ENCODE measurements at regions not wholly inside any gene's neighbourhood (a gene's known extent, or its start where the extent isn't known, plus 50 kb on each side); places are given as distances from the start of the nearest gene placed in this dataset.

DNA sequence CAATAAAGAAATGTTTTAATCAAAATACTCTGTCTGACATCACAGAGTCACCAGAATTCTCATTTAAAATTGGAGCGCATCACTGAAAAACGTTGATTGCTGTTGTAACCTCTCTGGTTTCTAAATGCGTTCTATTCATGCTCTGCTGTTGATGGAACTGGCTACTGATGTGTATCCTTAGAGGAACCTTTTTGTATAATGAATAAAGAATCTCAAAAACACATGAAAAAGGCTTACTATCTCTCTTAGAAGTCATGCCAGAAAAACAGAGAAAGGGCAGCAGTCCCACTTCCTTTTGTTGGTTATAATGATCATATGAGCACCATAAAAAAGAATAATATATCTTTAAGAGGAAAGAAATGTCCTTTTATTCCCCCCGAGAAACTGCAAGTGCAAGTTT lies 615.5 kb downstream of the TLE1 start:
- Histone ChIP-seq H3K27ac (ENCODE audit: extremely low read depth, low read depth, low read length) (no peak overlapping the region), H3K4me3 (no peak overlapping the region), H4K20me1 (replicated peaks; ENCODE audit: control insufficient read depth, insufficient read depth, low read length) (no peaks in the 10 kb centered on the region), H3K9me3 (replicated peaks; ENCODE audit: control insufficient read depth, insufficient read depth, low read depth, low read length) (no peaks in the 10 kb centered on the region), H3K79me2 (ENCODE audit: control insufficient read depth, insufficient read depth, low read length) (no peaks in the 10 kb centered on the region), H3K4me1 (replicated peaks in 1 of 2; ENCODE audit: control insufficient read depth in 2 of 2, insufficient read depth in 2 of 2, low read length in 2 of 2) (no peaks in the 10 kb centered on the region), H3K9me1 (ENCODE audit: control insufficient read depth, insufficient read depth, low read length) (no peaks in the 10 kb centered on the region), H3K9ac (ENCODE audit: insufficient read depth in 1 of 2, low read depth in 2 of 2, low read length in 2 of 2) (no peak overlapping the region), H3K4me2 (ENCODE audit: insufficient read depth, low read length) (no peak overlapping the region), H3K36me3 (ENCODE audit: control insufficient read depth, insufficient read depth, low read length) (no peaks in the 10 kb centered on the region), H3K27me3 (ENCODE audit: control insufficient read depth in 2 of 2, insufficient read depth in 2 of 2, low read length in 2 of 2) (no peaks in the 10 kb centered on the region), H2AFZ (ENCODE audit: low read depth, low read length) (no peak overlapping the region)
- ATAC-seq, result no peak
- POLR2A ChIA-PET, result no interaction called here
- in situ Hi-C loops (cut with MboI), result no loop called here
- TF ChIP-seq TAF9B (IDR thresholded peaks at IDR 0.05; ENCODE audit: partially characterized antibody) (no peak), DMBX1 (CRISPR knock-in tag; IDR thresholded peaks at IDR 0.05; ENCODE audit: borderline replicate concordance) (no peak), GTF2A2 (tag; IDR thresholded peaks at IDR 0.05) (no peak), MTF1 (CRISPR knock-in tag; IDR thresholded peaks at IDR 0.05; ENCODE audit: borderline replicate concordance) (no peak), U2AF1 (optimal IDR thresholded peaks at IDR 0.05; ENCODE audit: low read depth, low read length) (no peak), IFI16 (CRISPR knock-in tag; IDR thresholded peaks at IDR 0.05) (no peak), BCL6 (CRISPR knock-in tag; IDR thresholded peaks at IDR 0.05) (no peak), SRSF1 (IDR thresholded peaks at IDR 0.05; ENCODE audit: low read depth, low read length) (no peak), ZC3H8 (IDR thresholded peaks at IDR 0.05) (no peak), ZNF76 (CRISPR knock-in tag; IDR thresholded peaks at IDR 0.05; ENCODE audit: borderline replicate concordance) (no peak), RBM25 (IDR thresholded peaks at IDR 0.05; ENCODE audit: low read depth, low read length, severe bottlenecking) (no peak), TGIF2 (CRISPR knock-in tag; IDR thresholded peaks at IDR 0.05) (no peak), CXXC5 (CRISPR knock-in tag; IDR thresholded peaks at IDR 0.05) (no peak), NCOA4 (IDR thresholded peaks at IDR 0.05; ENCODE audit: partially characterized antibody) (no peak)
- TF ChIP-seq, protein P1, sequence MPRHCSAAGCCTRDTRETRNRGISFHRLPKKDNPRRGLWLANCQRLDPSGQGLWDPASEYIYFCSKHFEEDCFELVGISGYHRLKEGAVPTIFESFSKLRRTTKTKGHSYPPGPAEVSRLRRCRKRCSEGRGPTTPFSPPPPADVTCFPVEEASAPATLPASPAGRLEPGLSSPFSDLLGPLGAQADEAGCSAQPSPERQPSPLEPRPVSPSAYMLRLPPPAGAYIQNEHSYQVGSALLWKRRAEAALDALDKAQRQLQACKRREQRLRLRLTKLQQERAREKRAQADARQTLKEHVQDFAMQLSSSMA (CRISPR knock-in tag; IDR thresholded peaks at IDR 0.05), result no peak
- TF ChIP-seq, protein P2, sequence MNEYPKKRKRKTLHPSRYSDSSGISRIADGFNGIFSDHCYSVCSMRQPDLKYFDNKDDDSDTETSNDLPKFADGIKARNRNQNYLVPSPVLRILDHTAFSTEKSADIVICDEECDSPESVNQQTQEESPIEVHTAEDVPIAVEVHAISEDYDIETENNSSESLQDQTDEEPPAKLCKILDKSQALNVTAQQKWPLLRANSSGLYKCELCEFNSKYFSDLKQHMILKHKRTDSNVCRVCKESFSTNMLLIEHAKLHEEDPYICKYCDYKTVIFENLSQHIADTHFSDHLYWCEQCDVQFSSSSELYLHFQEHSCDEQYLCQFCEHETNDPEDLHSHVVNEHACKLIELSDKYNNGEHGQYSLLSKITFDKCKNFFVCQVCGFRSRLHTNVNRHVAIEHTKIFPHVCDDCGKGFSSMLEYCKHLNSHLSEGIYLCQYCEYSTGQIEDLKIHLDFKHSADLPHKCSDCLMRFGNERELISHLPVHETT (CRISPR knock-in tag; conservative IDR thresholded peaks at IDR 0.05 in 1 of 2, IDR thresholded peaks at IDR 0.05 in 1 of 2), result no peak
- TF ChIP-seq, protein P3, sequence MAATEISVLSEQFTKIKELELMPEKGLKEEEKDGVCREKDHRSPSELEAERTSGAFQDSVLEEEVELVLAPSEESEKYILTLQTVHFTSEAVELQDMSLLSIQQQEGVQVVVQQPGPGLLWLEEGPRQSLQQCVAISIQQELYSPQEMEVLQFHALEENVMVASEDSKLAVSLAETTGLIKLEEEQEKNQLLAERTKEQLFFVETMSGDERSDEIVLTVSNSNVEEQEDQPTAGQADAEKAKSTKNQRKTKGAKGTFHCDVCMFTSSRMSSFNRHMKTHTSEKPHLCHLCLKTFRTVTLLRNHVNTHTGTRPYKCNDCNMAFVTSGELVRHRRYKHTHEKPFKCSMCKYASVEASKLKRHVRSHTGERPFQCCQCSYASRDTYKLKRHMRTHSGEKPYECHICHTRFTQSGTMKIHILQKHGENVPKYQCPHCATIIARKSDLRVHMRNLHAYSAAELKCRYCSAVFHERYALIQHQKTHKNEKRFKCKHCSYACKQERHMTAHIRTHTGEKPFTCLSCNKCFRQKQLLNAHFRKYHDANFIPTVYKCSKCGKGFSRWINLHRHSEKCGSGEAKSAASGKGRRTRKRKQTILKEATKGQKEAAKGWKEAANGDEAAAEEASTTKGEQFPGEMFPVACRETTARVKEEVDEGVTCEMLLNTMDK (IDR thresholded peaks at IDR 0.05; ENCODE audit: borderline replicate concordance, insufficient read depth, low read depth, low read length, poor library complexity, severe bottlenecking), result no peak
- intact Hi-C loops (cut with micrococcal nuclease), result no loop called here
- no peak for FAIRE-seq
- DNase-seq (ENCODE audit: extremely low read depth in 1 of 4, low spot score in 3 of 4), result no peak
- WGBS (ENCODE audit: insufficient coverage, low coverage, missing lambda C conversion rate), result 0% methylated on average over 4 of the region's 4 CpGs
- BruUV-seq (replicated peaks), result no TSS peak
- CTCF ChIA-PET (ENCODE audit: low intra/inter-chr PET ratio), result no interaction called here
